Parathyroid adenoma (tissue), 2 donors: ENCODE measurements at regions not wholly inside any gene's neighbourhood (a gene's known extent, or its start where the extent isn't known, plus 50 kb on each side); places are given as distances from the start of the nearest gene placed in this dataset.

ENCODE experiments used
- H2AFZ ChIP-seq: fragments of 300-600 bp; sonication (generic); one replicate; pipeline ENCODE4 v1.7.0; 2017; ENCODE audit warnings: antibody characterized with exemption, mild to moderate bottlenecking
- H3K27ac ChIP-seq: fragments of 300-600 bp; sonication (generic); one replicate; pipeline ENCODE4 v1.7.0; 2017
- H3K27me3 ChIP-seq: fragments of 300-600 bp; sonication (generic); one replicate; pipeline ENCODE4 v1.7.0; 2017; ENCODE audit warnings: low read length; ENCODE audit not compliant: control insufficient read depth, insufficient read depth
- H3K36me3 ChIP-seq: fragments of 300-600 bp; sonication (generic); one replicate; pipeline ENCODE4 v1.7.0; 2017; ENCODE audit warnings: low read length; ENCODE audit not compliant: control insufficient read depth, insufficient read depth
- H3K4me1 ChIP-seq: fragments of 300-600 bp; sonication (generic); one replicate; pipeline ENCODE4 v1.7.0; 2017; ENCODE audit warnings: control low read depth
- H3K4me2 ChIP-seq: fragments of 300-600 bp; sonication (generic); one replicate; pipeline ENCODE4 v1.7.0; 2017; ENCODE audit warnings: low read length
- H3K4me3 ChIP-seq: fragments of 300-600 bp; sonication (generic); one replicate; pipeline ENCODE4 v1.7.0; 2017; ENCODE audit warnings: low read depth, low read length
- H3K79me2 ChIP-seq: fragments of 300-600 bp; sonication (generic); one replicate; pipeline ENCODE4 v1.7.0; 2017; ENCODE audit warnings: control low read depth
- H3K9ac ChIP-seq: fragments of 300-600 bp; sonication (generic); one replicate; pipeline ENCODE4 v1.7.0; 2017; ENCODE audit warnings: mild to moderate bottlenecking
- H3K9me3 ChIP-seq: fragments of 300-600 bp; sonication (generic); one replicate; pipeline ENCODE4 v1.7.0; 2017; ENCODE audit warnings: low read length; ENCODE audit not compliant: control insufficient read depth
- TF ChIP-seq, protein P1 (sequence below): fragments of 300-600 bp; sonication (generic); IDR thresholded peaks from one replicate; pipeline ENCODE4 v1.7.0; 2017; ENCODE audit warnings: antibody characterized with exemption, mild to moderate bottlenecking
- donor health status: primary hyperparathyroidism.

DNA sequence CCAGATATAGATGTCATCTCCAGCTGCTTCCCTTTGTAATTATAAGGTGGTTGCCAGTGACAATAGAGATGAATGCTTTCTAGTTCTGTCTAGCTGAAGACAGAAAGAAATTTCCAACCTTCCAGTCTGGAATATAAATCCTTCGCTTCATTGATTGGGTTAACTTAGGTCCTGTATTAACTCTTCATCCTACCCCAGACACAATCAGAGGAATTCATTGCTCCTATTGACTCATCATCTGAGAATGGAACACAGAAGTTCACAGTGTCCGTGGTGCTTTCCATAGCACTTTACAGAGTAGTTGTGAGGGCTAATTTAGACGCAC, 241.4 kb downstream of the NFKBIZ start:
- H2AFZ ChIP-seq = no peak overlapping the region
- H3K4me1 ChIP-seq = no peaks in the 10 kb centered on the region
- TF ChIP-seq, protein P1, sequence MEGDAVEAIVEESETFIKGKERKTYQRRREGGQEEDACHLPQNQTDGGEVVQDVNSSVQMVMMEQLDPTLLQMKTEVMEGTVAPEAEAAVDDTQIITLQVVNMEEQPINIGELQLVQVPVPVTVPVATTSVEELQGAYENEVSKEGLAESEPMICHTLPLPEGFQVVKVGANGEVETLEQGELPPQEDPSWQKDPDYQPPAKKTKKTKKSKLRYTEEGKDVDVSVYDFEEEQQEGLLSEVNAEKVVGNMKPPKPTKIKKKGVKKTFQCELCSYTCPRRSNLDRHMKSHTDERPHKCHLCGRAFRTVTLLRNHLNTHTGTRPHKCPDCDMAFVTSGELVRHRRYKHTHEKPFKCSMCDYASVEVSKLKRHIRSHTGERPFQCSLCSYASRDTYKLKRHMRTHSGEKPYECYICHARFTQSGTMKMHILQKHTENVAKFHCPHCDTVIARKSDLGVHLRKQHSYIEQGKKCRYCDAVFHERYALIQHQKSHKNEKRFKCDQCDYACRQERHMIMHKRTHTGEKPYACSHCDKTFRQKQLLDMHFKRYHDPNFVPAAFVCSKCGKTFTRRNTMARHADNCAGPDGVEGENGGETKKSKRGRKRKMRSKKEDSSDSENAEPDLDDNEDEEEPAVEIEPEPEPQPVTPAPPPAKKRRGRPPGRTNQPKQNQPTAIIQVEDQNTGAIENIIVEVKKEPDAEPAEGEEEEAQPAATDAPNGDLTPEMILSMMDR = no peak
- no peaks in the 10 kb centered on the region for H3K36me3 ChIP-seq
- H3K9me3 ChIP-seq = no peaks in the 10 kb centered on the region
- no peak overlapping the region for H3K9ac ChIP-seq
- no peaks in the 10 kb centered on the region for H3K79me2 ChIP-seq
- H3K4me3 ChIP-seq = no peak overlapping the region
- no peaks in the 10 kb centered on the region for H3K27me3 ChIP-seq
- H3K4me2 ChIP-seq = no peak overlapping the region
- no peak overlapping the region for H3K27ac ChIP-seq

DNA sequence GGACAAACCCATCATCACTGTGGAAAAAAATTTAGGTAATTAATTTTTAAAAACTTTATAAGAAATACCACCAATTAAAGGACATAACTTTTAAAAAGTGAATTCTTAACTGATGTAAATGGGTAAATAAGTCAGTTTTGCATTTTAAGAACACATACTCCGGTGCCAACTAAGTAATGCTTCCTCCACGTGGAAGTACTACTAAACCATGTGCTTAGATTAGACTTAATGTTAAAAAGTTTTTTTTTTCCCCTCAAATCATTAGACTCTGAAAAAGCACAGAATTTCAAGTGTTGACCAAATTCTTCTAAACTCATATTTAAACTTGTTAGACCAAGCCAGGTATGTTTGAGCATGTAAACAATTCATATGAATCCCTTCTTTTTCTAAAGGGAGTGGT, 242.0 kb downstream of the NFKBIZ start:
- H3K4me3 ChIP-seq = no peak overlapping the region
- H2AFZ ChIP-seq = no peak overlapping the region
- H3K27me3 ChIP-seq = no peaks in the 10 kb centered on the region
- no peaks in the 10 kb centered on the region for H3K9me3 ChIP-seq
- no peak overlapping the region for H3K27ac ChIP-seq
- no peaks in the 10 kb centered on the region for H3K36me3 ChIP-seq
- TF ChIP-seq, protein P1 = no peak
- no peak overlapping the region for H3K9ac ChIP-seq
- H3K4me1 ChIP-seq = no peaks in the 10 kb centered on the region
- H3K4me2 ChIP-seq = no peak overlapping the region
- H3K79me2 ChIP-seq = no peaks in the 10 kb centered on the region

DNA sequence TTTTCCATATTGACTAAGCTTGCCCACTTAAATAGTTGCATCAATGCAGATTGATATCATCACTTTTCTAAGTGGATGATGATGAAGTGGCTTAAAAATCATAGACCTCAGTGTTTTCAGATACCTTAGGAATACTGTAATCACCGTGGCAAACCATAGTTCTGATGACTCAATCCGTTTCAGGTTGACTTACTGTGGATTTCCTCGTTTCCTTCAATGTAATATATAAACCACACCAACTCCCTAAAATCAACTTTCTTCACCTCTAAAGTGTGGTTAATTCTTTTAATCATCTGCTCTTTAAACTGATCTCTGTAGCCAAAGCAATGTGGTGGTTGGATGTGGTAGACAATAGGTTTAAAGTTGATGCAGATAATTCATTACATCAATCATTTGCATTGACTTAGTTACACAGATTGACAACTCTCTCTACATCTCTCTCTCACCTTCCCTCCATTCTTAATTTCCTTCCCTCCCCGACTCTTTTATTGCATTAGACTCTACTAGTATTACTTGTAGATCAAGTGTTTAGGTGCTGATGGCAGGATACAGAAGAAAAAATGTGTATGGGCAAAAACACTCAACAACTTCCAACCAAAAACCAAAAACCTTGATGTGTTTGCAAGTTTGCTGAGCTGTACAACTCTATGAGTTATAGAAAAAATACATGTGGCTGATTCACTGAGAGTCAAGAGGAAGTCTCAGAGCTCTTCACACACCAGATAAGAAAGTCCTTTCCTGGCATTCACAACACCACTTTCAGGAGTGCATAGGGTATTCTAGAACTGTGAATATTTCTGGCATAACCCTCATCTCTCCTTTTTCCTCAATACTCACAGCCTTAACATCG, 243.5 kb downstream of the NFKBIZ start:
- Histone ChIP-seq H3K4me2 (no peak overlapping the region), H3K27me3 (no peaks in the 10 kb centered on the region), H3K36me3 (no peaks in the 10 kb centered on the region), H3K4me1 (no peaks in the 10 kb centered on the region), H3K9me3 (no peaks in the 10 kb centered on the region), H3K79me2 (no peaks in the 10 kb centered on the region), H3K4me3 (no peak overlapping the region), H2AFZ (no peak overlapping the region), H3K27ac (no peak overlapping the region), H3K9ac (no peak overlapping the region)
- TF ChIP-seq, protein P1 = no peak

- no peak overlapping the region for H3K4me2 ChIP-seq
- H3K36me3 ChIP-seq = no peaks in the 10 kb centered on the region
- H3K9me3 ChIP-seq = no peaks in the 10 kb centered on the region
- H3K27ac ChIP-seq = no peak overlapping the region
- no peaks in the 10 kb centered on the region for H3K27me3 ChIP-seq
- no peak overlapping the region for H3K9ac ChIP-seq
- H3K79me2 ChIP-seq = no peaks in the 10 kb centered on the region
- no peak overlapping the region for H2AFZ ChIP-seq
- H3K4me3 ChIP-seq = no peak overlapping the region
- no peaks in the 10 kb centered on the region for H3K4me1 ChIP-seq
- TF ChIP-seq, protein P1 = no peak
Measured at GRCh38 chr3:102094506-102094905, 245.2 kb downstream of the NFKBIZ start.

DNA sequence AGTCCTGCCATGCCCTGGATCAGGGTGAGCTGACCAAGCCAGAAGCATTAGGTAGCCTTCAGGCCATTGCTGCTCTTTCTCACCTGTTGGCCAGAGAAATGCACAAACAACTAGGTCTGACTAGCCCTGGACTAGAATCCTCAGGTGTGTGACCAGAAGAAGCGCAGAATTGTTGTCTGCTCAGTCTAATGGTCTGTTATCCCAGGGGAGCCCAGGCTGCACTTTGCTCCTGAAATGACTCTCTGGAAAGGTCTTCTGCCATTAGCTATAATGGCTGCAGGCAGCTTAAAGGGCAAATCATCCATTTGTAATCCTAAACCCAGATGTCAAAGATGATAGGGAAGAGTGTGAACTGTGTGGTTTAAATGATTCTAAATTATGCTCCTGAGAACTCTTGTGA, 246.1 kb downstream of the NFKBIZ start:
- H3K79me2 ChIP-seq = no peaks in the 10 kb centered on the region
- TF ChIP-seq, protein P1 = no peak
- H3K27me3 ChIP-seq = no peaks in the 10 kb centered on the region
- no peaks in the 10 kb centered on the region for H3K4me1 ChIP-seq
- no peaks in the 10 kb centered on the region for H3K36me3 ChIP-seq
- no peak overlapping the region for H3K4me2 ChIP-seq
- H3K27ac ChIP-seq = no peak overlapping the region
- H2AFZ ChIP-seq = no peak overlapping the region
- no peaks in the 10 kb centered on the region for H3K9me3 ChIP-seq
- H3K9ac ChIP-seq = no peak overlapping the region
- no peak overlapping the region for H3K4me3 ChIP-seq
